Caco-2 (cell line): ENCODE measurements at regions not wholly inside any gene's neighbourhood (a gene's known extent, or its start where the extent isn't known, plus 50 kb on each side); places are given as distances from the start of the nearest gene placed in this dataset.

Experiments
- BruUV-seq: library from RNA; stranded (reverse); fragments of 400-500 nt; replicated peaks from 2 replicates; lab custom pipeline; 2021; lab: Mats Ljungman, UMichigan
- CTCF ChIA-PET: fragments of 300-600 bp; sonication (Branson Sonifier 250); formaldehyde crosslinking; loops from one replicate; lab custom pipeline; 2022; ENCODE audit warnings: antibody characterized with exemption; lab: Charles Lee
- POLR2A ChIA-PET: fragments of 300-600 bp; sonication (Branson Sonifier 250); formaldehyde crosslinking; loops from one replicate; lab custom pipeline; 2022; ENCODE audit warnings: antibody characterized with exemption; lab: Charles Lee
- DNase-seq, 2 experiments: peaks; one replicate each; pipeline versions ENCODE4 v3.0.0 to v3.0.0-alpha.2; 2020 to 2022
- H3K27me3 ChIP-seq: replicated peaks from 2 replicates; pipeline ENCODE4 v1.6.0; 2011; ENCODE audit warnings: low read length; ENCODE audit not compliant: control insufficient read depth, insufficient read depth
- H3K36me3 ChIP-seq: 2 replicates; pipeline ENCODE4 v1.5.1; 2011; ENCODE audit warnings: low read length; ENCODE audit not compliant: control insufficient read depth, insufficient read depth
- H3K4me1 ChIP-seq: fragments of 250-450 bp; sonication (Bioruptor Pico); 2 replicates; pipeline ENCODE4 v1.5.1; 2020; ENCODE audit warnings: mild to moderate bottlenecking
- H3K4me3 ChIP-seq: 2 replicates; pipeline ENCODE4 v1.5.1; 2011; ENCODE audit warnings: low read depth, mild to moderate bottlenecking, control low read depth, low read length
- H3K9me3 ChIP-seq: fragments of 250-450 bp; sonication (Bioruptor Pico); 2 replicates; pipeline ENCODE4 v1.5.1; 2020; ENCODE audit warnings: mild to moderate bottlenecking, moderate library complexity
- H3K27ac Mint-ChIP-seq: one replicate; pipeline ENCODE4 v1.8.0; 2022; ENCODE audit warnings: mixed read lengths; ENCODE audit not compliant: unreplicated experiment
- H3K27me3 Mint-ChIP-seq: one replicate; pipeline ENCODE4 v1.8.0; 2022; ENCODE audit warnings: mixed read lengths; ENCODE audit not compliant: insufficient read depth, unreplicated experiment
- H3K36me3 Mint-ChIP-seq: one replicate; pipeline ENCODE4 v1.8.0; 2022; ENCODE audit warnings: mild to moderate bottlenecking, mixed read lengths; ENCODE audit not compliant: insufficient read depth, unreplicated experiment
- H3K4me1 Mint-ChIP-seq: one replicate; pipeline ENCODE4 v1.8.0; 2022; ENCODE audit warnings: low read depth, mixed read lengths; ENCODE audit not compliant: unreplicated experiment
- H3K4me3 Mint-ChIP-seq: one replicate; pipeline ENCODE4 v1.8.0; 2022; ENCODE audit warnings: mild to moderate bottlenecking, moderate library complexity, mixed read lengths; ENCODE audit not compliant: unreplicated experiment
- H3K9me3 Mint-ChIP-seq: one replicate; pipeline ENCODE4 v1.8.0; 2022; ENCODE audit warnings: mixed read lengths; ENCODE audit not compliant: unreplicated experiment
- CTCF ChIP-seq, 2 experiments: fragments of 200-600 bp in 1 of 2; IDR thresholded peaks; 1 replicate in 1 of 2; 2 replicates in 1 of 2; pipeline versions ENCODE4 v1.5.1 to v1.8.0; 2011 to 2022; ENCODE audit warnings: antibody characterized with exemption in 1 of 2, control low read depth in 1 of 2, inconsistent platforms in 1 of 2, low read depth in 1 of 2, low read length in 1 of 2, mild to moderate bottlenecking in 1 of 2, moderate library complexity in 1 of 2; ENCODE audit not compliant: insufficient read depth in 1 of 2, severe bottlenecking in 1 of 2, unreplicated experiment in 1 of 2
- intact Hi-C: fragments of 100-400 bp; cut with micrococcal nuclease; formaldehyde crosslinking; loops from one replicate; pipeline ENCODE4 v1.10.0; 2022; ENCODE audit not compliant: unreplicated experiment

- TF ChIP-seq CTCF (IDR thresholded peaks at IDR 0.05; ENCODE audit: insufficient read depth in 1 of 2, low read depth in 1 of 2, low read length in 1 of 2, severe bottlenecking in 1 of 2, unreplicated experiment in 1 of 2): no peak
- H3K27ac Mint-ChIP-seq: no peak overlapping the region
- H3K4me1 Mint-ChIP-seq: no peaks in the 10 kb centered on the region
- H3K4me3 Mint-ChIP-seq: no peak overlapping the region
- Histone ChIP-seq H3K9me3 (no peaks in the 10 kb centered on the region), H3K4me1 (peaks cover 8% of the 10 kb centered on the region), H3K4me3 (no peak overlapping the region), H3K27me3 (no peaks in the 10 kb centered on the region), H3K36me3 (no peaks in the 10 kb centered on the region)
- DNase-seq: no peak
- H3K9me3 Mint-ChIP-seq: peaks cover 9% of the 10 kb centered on the region
- H3K36me3 Mint-ChIP-seq: no peaks in the 10 kb centered on the region
- CTCF ChIA-PET: no interaction called here
- H3K27me3 Mint-ChIP-seq: no peaks in the 10 kb centered on the region
- intact Hi-C loops: no loop called here
- BruUV-seq: no TSS peak
- POLR2A ChIA-PET: no interaction called here
Measured at GRCh38 chr2:147097747-147098146, 747.1 kb upstream of the ACVR2A start.

GRCh38 chr2:147096671-147097070 lies 748.2 kb upstream of the ACVR2A start:
- DNase-seq: no peak
- no peaks in the 10 kb centered on the region for H3K36me3 ChIP-seq
- Mint-ChIP-seq H3K36me3 (no peaks in the 10 kb centered on the region), H3K27me3 (no peaks in the 10 kb centered on the region), H3K4me3 (no peak overlapping the region), H3K4me1 (no peaks in the 10 kb centered on the region), H3K9me3 (peaks cover 9% of the 10 kb centered on the region), H3K27ac (no peak overlapping the region)
- no peaks in the 10 kb centered on the region for H3K27me3 ChIP-seq
- ChIA-PET POLR2A (no interaction called here), CTCF (no interaction called here)
- no TSS peak for BruUV-seq
- H3K4me3 ChIP-seq: no peak overlapping the region
- H3K9me3 ChIP-seq: no peaks in the 10 kb centered on the region
- intact Hi-C loops: no loop called here
- peaks cover 8% of the 10 kb centered on the region for H3K4me1 ChIP-seq
- no peak for TF ChIP-seq CTCF (IDR thresholded peaks at IDR 0.05; ENCODE audit: insufficient read depth in 1 of 2, low read depth in 1 of 2, low read length in 1 of 2, severe bottlenecking in 1 of 2, unreplicated experiment in 1 of 2)

- BruUV-seq: no TSS peak
- Mint-ChIP-seq H3K36me3 (no peaks in the 10 kb centered on the region), H3K4me1 (no peaks in the 10 kb centered on the region), H3K9me3 (peaks cover 9% of the 10 kb centered on the region), H3K27ac (no peak overlapping the region), H3K27me3 (no peaks in the 10 kb centered on the region), H3K4me3 (no peak overlapping the region)
- intact Hi-C loops: no loop called here
- POLR2A ChIA-PET: no interaction called here
- Histone ChIP-seq H3K9me3 (no peaks in the 10 kb centered on the region), H3K27me3 (no peaks in the 10 kb centered on the region), H3K36me3 (no peaks in the 10 kb centered on the region), H3K4me1 (peaks cover 8% of the 10 kb centered on the region), H3K4me3 (no peak overlapping the region)
- CTCF ChIA-PET: no interaction called here
- TF ChIP-seq CTCF (IDR thresholded peaks at IDR 0.05; ENCODE audit: insufficient read depth in 1 of 2, low read depth in 1 of 2, low read length in 1 of 2, severe bottlenecking in 1 of 2, unreplicated experiment in 1 of 2): no peak
- DNase-seq: no peak
Measured at GRCh38 chr2:147095376-147095775, 749.5 kb upstream of the ACVR2A start.
